ENCODE measurements at regions not wholly inside any gene's neighbourhood (a gene's known extent, or its start where the extent isn't known, plus 50 kb on each side); places are given as distances from the start of the nearest gene placed in this dataset.

GRCh38 chr3:187568171-187568570, 102.0 kb downstream of the SST start:
- TF ChIP-seq SPI1 (IDR thresholded peaks at IDR 0.05; ENCODE audit: low read depth, low read length) (no peak), POLR2AphosphoS5 (IDR thresholded peaks at IDR 0.05; ENCODE audit: low read depth, low read length) (no peak)

All from GM12891 (cell line).